Stomach (tissue), 4 donors: ENCODE measurements at regions not wholly inside any gene's neighbourhood (a gene's known extent, or its start where the extent isn't known, plus 50 kb on each side); places are given as distances from the start of the nearest gene placed in this dataset.

Experiments used
- CTCF ChIP-seq, 7 experiments: fragments of 450-650 bp in 4 of 7; fragments of 200-600 bp in 3 of 7; sonication (generic) in 3 of 7; IDR thresholded peaks; one replicate each; pipeline ENCODE4 v1.5.1; 2016 to 2019; ENCODE audit warnings: antibody characterized with exemption in 7 of 7, control low read depth in 2 of 7, mild to moderate bottlenecking in 1 of 7
- EP300 ChIP-seq: sonication (generic); formaldehyde crosslinking; IDR thresholded peaks from one replicate; pipeline ENCODE4 v1.6.1; 2017; ENCODE audit warnings: antibody characterized with exemption
- POLR2A ChIP-seq, 4 donors: fragments of 450-650 bp; IDR thresholded peaks; one replicate each; pipeline ENCODE4 v1.6.1; 2016; ENCODE audit warnings: antibody characterized with exemption in 4 of 4, control low read depth in 2 of 4, mild to moderate bottlenecking in 1 of 4, moderate library complexity in 1 of 4
- POLR2AphosphoS5 ChIP-seq, 3 donors: sonication (generic); formaldehyde crosslinking; IDR thresholded peaks; one replicate each; pipeline ENCODE4 v1.6.1; 2016; ENCODE audit warnings: antibody characterized with exemption in 3 of 3

GRCh38 chr19:27971071-27971470 lies 1241.9 kb downstream of the UQCRFS1 start:
- TF ChIP-seq CTCF (IDR thresholded peaks at IDR 0.05) (no peak), POLR2A (IDR thresholded peaks at IDR 0.05) (no peak), EP300 (no peak), POLR2AphosphoS5 (IDR thresholded peaks at IDR 0.05) (no peak)
